GM12878 (cell line): ENCODE measurements at regions not wholly inside any gene's neighbourhood (a gene's known extent, or its start where the extent isn't known, plus 50 kb on each side); places are given as distances from the start of the nearest gene placed in this dataset.

Experiments
- ATAC-seq: fragments of 200-7000 bp; cut with Tn5 transposase; 3 replicates; pipeline ENCODE4 v1.9.1; 2020; ENCODE audit warnings: mild to moderate bottlenecking, moderate library complexity
- BruUV-seq: library from RNA; stranded (reverse); fragments of 400-500 nt; replicated peaks from 2 replicates; lab custom pipeline; 2021; lab: Mats Ljungman, UMichigan
- CTCF ChIA-PET: fragments of 300-600 bp; sonication (Branson Sonifier 250); formaldehyde crosslinking; extraction: SDS; loops from one replicate; lab custom pipeline; 2021; ENCODE audit warnings: inconsistent platforms; lab: Yijun Ruan, JAX
- POLR2A ChIA-PET: fragments of 350-600 bp; formaldehyde crosslinking; extraction: SDS; loops from one replicate; lab custom pipeline; 2021; ENCODE audit warnings: inconsistent platforms; lab: Charles Lee
- RAD21 ChIA-PET: fragments of 300-600 bp; sonication (Branson Sonifier 250); formaldehyde crosslinking; loops from one replicate; lab custom pipeline; 2023; ENCODE audit warnings: antibody characterized with exemption; ENCODE audit not compliant: unreplicated experiment; lab: Charles Lee
- SMC1A ChIA-PET: fragments of 300-600 bp; sonication (Branson Sonifier 250); formaldehyde crosslinking; loops from one replicate; lab custom pipeline; 2023; ENCODE audit not compliant: unreplicated experiment, uncharacterized antibody; lab: Charles Lee
- DNase-seq: peaks from one replicate; pipeline ENCODE4 v3.0.0-alpha.2; 2011; ENCODE audit warnings: low read depth, low spot score
- FAIRE-seq: peaks from 3 replicates; lab custom pipeline; 2011; peaks lifted over from hg19 to GRCh38; lab: Jason Lieb, UNC
- H2AFZ ChIP-seq: 2 replicates; pipeline ENCODE4 v1.6.0; 2011; ENCODE audit warnings: low read depth, low read length, control low read depth; ENCODE audit not compliant: control insufficient read depth
- H3K27ac ChIP-seq: 2 replicates; pipeline ENCODE4 v1.5.1; 2011; ENCODE audit warnings: control low read depth; ENCODE audit not compliant: control insufficient read depth, insufficient read depth
- H3K27me3 ChIP-seq, 2 experiments: replicated peaks in 1 of 2; 2 replicates each; pipeline versions ENCODE4 v1.6.0 to v1.6.1; 2011; ENCODE audit warnings: low read length in 1 of 2; ENCODE audit not compliant: control insufficient read depth in 2 of 2, insufficient read depth in 2 of 2
- H3K36me3 ChIP-seq, 2 experiments: 2 replicates each; pipeline ENCODE4 v1.5.1; 2011; ENCODE audit warnings: low read length in 1 of 2; ENCODE audit not compliant: control insufficient read depth in 2 of 2, insufficient read depth in 2 of 2
- H3K4me1 ChIP-seq: 2 replicates; pipeline ENCODE4 v1.6.1; 2011; ENCODE audit warnings: mild to moderate bottlenecking, low read length, moderate library complexity, mixed read lengths; ENCODE audit not compliant: control insufficient read depth, insufficient read depth
- H3K4me2 ChIP-seq: 2 replicates; pipeline ENCODE4 v1.6.0; 2011; ENCODE audit warnings: control low read depth; ENCODE audit not compliant: control insufficient read depth, insufficient read depth
- H3K4me3 ChIP-seq: fragments of 200-600 bp; sonication (generic); 2 replicates; pipeline ENCODE4 v1.5.1; 2016
- H3K79me2 ChIP-seq: 2 replicates; pipeline ENCODE4 v1.6.0; 2011; ENCODE audit warnings: low read length; ENCODE audit not compliant: control insufficient read depth, insufficient read depth
- H3K9ac ChIP-seq: 2 replicates; pipeline ENCODE4 v1.8.0; 2011; ENCODE audit warnings: low read length, control low read depth, mixed read lengths; ENCODE audit not compliant: control insufficient read depth, insufficient read depth
- H3K9me3 ChIP-seq: replicated peaks from 3 replicates; pipeline ENCODE4 v1.5.1; 2011; ENCODE audit warnings: mild to moderate bottlenecking, low read length; ENCODE audit not compliant: control insufficient read depth, insufficient read depth
- H4K20me1 ChIP-seq: 2 replicates; pipeline ENCODE4 v1.6.0; 2011; ENCODE audit not compliant: control insufficient read depth, insufficient read depth
- CHD4 ChIP-seq: fragments of 200-600 bp; sonication (generic); IDR thresholded peaks from 2 replicates; pipeline ENCODE4 v1.6.1; 2016; ENCODE audit warnings: mild to moderate bottlenecking
- ESRRA ChIP-seq: IDR thresholded peaks from 2 replicates; pipeline ENCODE4 v1.6.1; 2012; ENCODE audit warnings: mild to moderate bottlenecking, low read length, improper control_type of control experiment
- ETV6 ChIP-seq, 2 experiments: fragments of 450-650 bp in 1 of 2; IDR thresholded peaks in 1 of 2; conservative IDR thresholded peaks in 1 of 2; 2 replicates each; pipeline ENCODE4 v1.6.1; 2014; ENCODE audit warnings: antibody characterized with exemption in 1 of 2, borderline replicate concordance in 1 of 2, low read depth in 1 of 2, mild to moderate bottlenecking in 1 of 2, moderate library complexity in 1 of 2
- FOS ChIP-seq: IDR thresholded peaks from 3 replicates; pipeline ENCODE4 v1.6.1; 2011; ENCODE audit warnings: borderline replicate concordance; ENCODE audit not compliant: insufficient read length; ENCODE audit errors: extremely low read depth
- FOXM1 ChIP-seq: IDR thresholded peaks from 2 replicates; pipeline ENCODE4 v1.6.1; 2012; ENCODE audit warnings: low read depth, mild to moderate bottlenecking, inconsistent platforms, low read length, moderate library complexity
- POLR2A ChIP-seq: IDR thresholded peaks from 2 replicates; pipeline ENCODE4 v1.6.1; 2011; ENCODE audit warnings: low read depth, mild to moderate bottlenecking, low read length
- POLR2AphosphoS2 ChIP-seq: IDR thresholded peaks from 2 replicates; pipeline ENCODE4 v1.6.1; 2011; ENCODE audit warnings: low read depth, mild to moderate bottlenecking, low read length, improper control_type of control experiment, moderate library complexity
- RBBP5 ChIP-seq: fragments of 200-600 bp; sonication (generic); conservative IDR thresholded peaks from 2 replicates; pipeline ENCODE4 v1.6.1; 2016
- SPI1 ChIP-seq: IDR thresholded peaks from 2 replicates; pipeline ENCODE4 v1.6.1; 2011; ENCODE audit warnings: low read depth, mild to moderate bottlenecking, low read length, moderate library complexity, borderline replicate concordance; ENCODE audit not compliant: insufficient read depth
- SRF ChIP-seq, 2 experiments: IDR thresholded peaks; 2 replicates each; pipeline ENCODE4 v1.6.1; 2011; ENCODE audit warnings: low read depth in 2 of 2, low read length in 2 of 2, mild to moderate bottlenecking in 1 of 2, moderate library complexity in 1 of 2
- STAT3 ChIP-seq: IDR thresholded peaks from 2 replicates; pipeline ENCODE4 v1.6.1; 2011; ENCODE audit warnings: low read depth, low read length, improper control_type of control experiment
- SUPT20H ChIP-seq: IDR thresholded peaks from 2 replicates; pipeline ENCODE4 v1.6.1; 2011; ENCODE audit warnings: low read depth, mild to moderate bottlenecking, low read length, moderate library complexity, borderline replicate concordance; ENCODE audit not compliant: control insufficient read depth
- WRNIP1 ChIP-seq: IDR thresholded peaks from 2 replicates; pipeline ENCODE4 v1.6.1; 2011; ENCODE audit warnings: low read depth, low read length, improper control_type of control experiment, borderline replicate concordance
- WGBS: methylation state at CpG from one replicate; pipeline ENCODE4 v1.1.6; 2016; ENCODE audit warnings: low lambda C conversion rate; ENCODE audit not compliant: insufficient replicate concordance, insufficient coverage; ENCODE audit errors: missing lambda C conversion rate; 5-methylcytosine and 5-hydroxymethylcytosine counted together
- in situ Hi-C: fragments of 300-500 bp; cut with MboI; formaldehyde crosslinking; loops from 9 replicates; pipeline ENCODE4 v1.14.3; 2018; ENCODE audit warnings: mixed read lengths
- intact Hi-C: fragments of 100-400 bp; cut with micrococcal nuclease; formaldehyde crosslinking; loops from one replicate; pipeline ENCODE4 v1.14.2; 2022; ENCODE audit not compliant: unreplicated experiment
- TF ChIP-seq, protein P1 (sequence below): fragments of 450-650 bp; formaldehyde crosslinking; IDR thresholded peaks from 2 replicates; pipeline ENCODE4 v1.4.0; 2022; ENCODE audit warnings: mild to moderate bottlenecking, moderate library complexity
- TF ChIP-seq, protein P2 (sequence below): fragments of 450-650 bp; IDR thresholded peaks from 2 replicates; pipeline ENCODE4 v1.6.1; 2014; ENCODE audit warnings: mild to moderate bottlenecking

DNA sequence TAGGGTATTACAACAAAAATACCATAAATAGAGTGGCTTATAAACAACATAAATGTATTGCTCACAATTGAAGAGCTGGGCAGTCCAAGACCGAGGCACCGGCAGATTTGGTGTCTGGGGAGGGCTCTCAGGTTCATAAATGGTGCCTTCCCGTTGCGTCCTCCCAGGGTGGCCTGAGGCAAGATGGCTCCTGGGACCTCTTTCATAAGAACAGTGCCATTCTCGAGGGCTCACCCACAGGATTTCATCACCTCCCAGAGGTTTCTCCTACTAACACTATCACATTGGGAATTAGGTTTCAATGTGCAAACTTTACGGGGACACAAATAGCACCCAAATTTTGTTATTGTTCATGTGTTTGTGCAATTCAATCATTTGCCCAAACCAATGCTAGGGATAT lies 793.5 kb upstream of the HS6ST1 start:
- in situ Hi-C loops (no loop called here), intact Hi-C loops (no loop called here)
- Histone ChIP-seq H3K27ac (no peak overlapping the region), H3K4me2 (no peak overlapping the region), H2AFZ (no peak overlapping the region), H3K79me2 (no peaks in the 10 kb centered on the region), H3K4me3 (no peak overlapping the region), H3K9me3 (no peaks in the 10 kb centered on the region; the same call in 2 of the 3 replicates), H3K9ac (no peak overlapping the region), H3K27me3 (no peaks in the 10 kb centered on the region), H3K4me1 (peaks cover 14% of the 10 kb centered on the region), H3K36me3 (no peaks in the 10 kb centered on the region), H4K20me1 (no peaks in the 10 kb centered on the region)
- SMC1A ChIA-PET, result no interaction called here
- CTCF ChIA-PET, result no interaction called here
- no TSS peak for BruUV-seq
- ATAC-seq (no peak), DNase-seq (no peak), FAIRE-seq (no peak)
- POLR2A ChIA-PET, result no interaction called here
- RAD21 ChIA-PET, result no interaction called here
- 60% methylated on average over 6 of the region's 6 CpGs for WGBS
- TF ChIP-seq STAT3 (no peak), SUPT20H (no peak), FOS (no peak), ESRRA (no peak), RBBP5 (no peak), CHD4 (no peak), POLR2A (no peak), POLR2AphosphoS2 (no peak), ETV6 (conservative IDR thresholded peaks at IDR 0.05 in 1 of 2, IDR thresholded peaks at IDR 0.05 in 1 of 2; ENCODE audit: borderline replicate concordance in 1 of 2, low read depth in 1 of 2) (no peak), SRF (IDR thresholded peaks at IDR 0.05; ENCODE audit: low read depth in 2 of 2, low read length in 2 of 2) (no peak), WRNIP1 (no peak), SPI1 (no peak), FOXM1 (no peak)
- TF ChIP-seq, protein P1, sequence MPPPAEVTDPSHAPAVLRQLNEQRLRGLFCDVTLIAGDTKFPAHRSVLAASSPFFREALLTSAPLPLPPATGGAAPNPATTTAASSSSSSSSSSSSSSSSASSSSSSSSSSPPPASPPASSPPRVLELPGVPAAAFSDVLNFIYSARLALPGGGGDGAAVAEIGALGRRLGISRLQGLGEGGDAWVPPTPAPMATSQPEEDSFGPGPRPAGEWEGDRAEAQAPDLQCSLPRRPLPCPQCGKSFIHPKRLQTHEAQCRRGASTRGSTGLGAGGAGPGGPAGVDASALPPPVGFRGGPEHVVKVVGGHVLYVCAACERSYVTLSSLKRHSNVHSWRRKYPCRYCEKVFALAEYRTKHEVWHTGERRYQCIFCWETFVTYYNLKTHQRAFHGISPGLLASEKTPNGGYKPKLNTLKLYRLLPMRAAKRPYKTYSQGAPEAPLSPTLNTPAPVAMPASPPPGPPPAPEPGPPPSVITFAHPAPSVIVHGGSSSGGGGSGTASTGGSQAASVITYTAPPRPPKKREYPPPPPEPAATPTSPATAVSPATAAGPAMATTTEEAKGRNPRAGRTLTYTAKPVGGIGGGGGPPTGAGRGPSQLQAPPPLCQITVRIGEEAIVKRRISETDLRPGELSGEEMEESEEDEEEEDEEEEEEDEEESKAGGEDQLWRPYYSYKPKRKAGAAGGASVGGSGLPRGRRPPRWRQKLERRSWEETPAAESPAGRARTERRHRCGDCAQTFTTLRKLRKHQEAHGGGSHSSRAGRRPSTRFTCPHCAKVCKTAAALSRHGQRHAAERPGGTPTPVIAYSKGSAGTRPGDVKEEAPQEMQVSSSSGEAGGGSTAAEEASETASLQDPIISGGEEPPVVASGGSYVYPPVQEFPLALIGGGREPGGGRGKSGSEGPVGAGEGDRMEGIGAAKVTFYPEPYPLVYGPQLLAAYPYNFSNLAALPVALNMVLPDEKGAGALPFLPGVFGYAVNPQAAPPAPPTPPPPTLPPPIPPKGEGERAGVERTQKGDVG, result no peak
- TF ChIP-seq, protein P2, sequence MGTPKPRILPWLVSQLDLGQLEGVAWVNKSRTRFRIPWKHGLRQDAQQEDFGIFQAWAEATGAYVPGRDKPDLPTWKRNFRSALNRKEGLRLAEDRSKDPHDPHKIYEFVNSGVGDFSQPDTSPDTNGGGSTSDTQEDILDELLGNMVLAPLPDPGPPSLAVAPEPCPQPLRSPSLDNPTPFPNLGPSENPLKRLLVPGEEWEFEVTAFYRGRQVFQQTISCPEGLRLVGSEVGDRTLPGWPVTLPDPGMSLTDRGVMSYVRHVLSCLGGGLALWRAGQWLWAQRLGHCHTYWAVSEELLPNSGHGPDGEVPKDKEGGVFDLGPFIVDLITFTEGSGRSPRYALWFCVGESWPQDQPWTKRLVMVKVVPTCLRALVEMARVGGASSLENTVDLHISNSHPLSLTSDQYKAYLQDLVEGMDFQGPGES, result no peak
